Endodermal cell (in vitro differentiated cells): ENCODE measurements at regions not wholly inside any gene's neighbourhood (a gene's known extent, or its start where the extent isn't known, plus 50 kb on each side); places are given as distances from the start of the nearest gene placed in this dataset.

Experiments used
- DNase-seq: peaks from one replicate; pipeline ENCODE4 v3.0.0-alpha.2; 2017
- H3K27ac ChIP-seq: 2 replicates; pipeline ENCODE4 v1.5.1; 2013; ENCODE audit warnings: mild to moderate bottlenecking, low read depth, low read length, moderate library complexity
- H3K27me3 ChIP-seq: 2 replicates; pipeline ENCODE4 v1.6.1; 2013; ENCODE audit warnings: mild to moderate bottlenecking, low read length, moderate library complexity; ENCODE audit not compliant: insufficient read depth, control insufficient read depth, poor library complexity, severe bottlenecking
- H3K36me3 ChIP-seq: 2 replicates; pipeline ENCODE4 v1.7.0; 2013; ENCODE audit warnings: mild to moderate bottlenecking, low read length, moderate library complexity; ENCODE audit not compliant: control insufficient read depth, insufficient read depth
- H3K4me1 ChIP-seq: one replicate; pipeline ENCODE4 v1.7.0; 2013; ENCODE audit warnings: low read length; ENCODE audit not compliant: control insufficient read depth, insufficient read depth
- H3K4me3 ChIP-seq: 2 replicates; pipeline ENCODE4 v1.5.1; 2013; ENCODE audit warnings: mild to moderate bottlenecking, low read length, moderate library complexity
- H3K9ac ChIP-seq: 2 replicates; pipeline ENCODE4 v1.6.1; 2013; ENCODE audit warnings: mild to moderate bottlenecking, low read length, moderate library complexity; ENCODE audit not compliant: poor library complexity, severe bottlenecking; ENCODE audit errors: extremely low read depth
- H3K9me3 ChIP-seq: 2 replicates; pipeline ENCODE4 v1.6.1; 2013; ENCODE audit warnings: mild to moderate bottlenecking, low read length, moderate library complexity; ENCODE audit not compliant: control insufficient read depth
- H3K27ac Mint-ChIP-seq: 2 replicates; pipeline ENCODE4 v1.8.0; 2020; ENCODE audit warnings: mixed read lengths
- H3K27me3 Mint-ChIP-seq: 2 replicates; pipeline ENCODE4 v1.8.0; 2021; ENCODE audit warnings: mild to moderate bottlenecking, mixed read lengths; ENCODE audit not compliant: insufficient read depth
- H3K36me3 Mint-ChIP-seq: 2 replicates; pipeline ENCODE4 v1.8.0; 2020; ENCODE audit warnings: low read depth, mixed read lengths
- H3K4me1 Mint-ChIP-seq: 2 replicates; pipeline ENCODE4 v1.8.0; 2020; ENCODE audit warnings: mixed read lengths
- H3K4me3 Mint-ChIP-seq: 2 replicates; pipeline ENCODE4 v1.8.0; 2020; ENCODE audit warnings: mild to moderate bottlenecking, moderate library complexity, mixed read lengths
- H3K9me3 Mint-ChIP-seq: 2 replicates; pipeline ENCODE4 v1.8.0; 2020; ENCODE audit warnings: mild to moderate bottlenecking, mixed read lengths
- WGBS, 2 experiments: methylation state at CpG; one replicate each; pipeline versions ENCODE4 v1.1.5 to v1.1.7; 2013; ENCODE audit warnings: missing lambda C conversion rate in 2 of 2, mixed read lengths in 1 of 2; ENCODE audit not compliant: insufficient coverage in 1 of 2, insufficient read length in 1 of 2; 5-methylcytosine and 5-hydroxymethylcytosine counted together
- TF ChIP-seq, protein P1 (sequence below): fragments of 200-600 bp; sonication (generic); conservative IDR thresholded peaks from 2 replicates; pipeline ENCODE4 v1.5.0; 2021; ENCODE audit warnings: antibody characterized with exemption, mild to moderate bottlenecking

DNA sequence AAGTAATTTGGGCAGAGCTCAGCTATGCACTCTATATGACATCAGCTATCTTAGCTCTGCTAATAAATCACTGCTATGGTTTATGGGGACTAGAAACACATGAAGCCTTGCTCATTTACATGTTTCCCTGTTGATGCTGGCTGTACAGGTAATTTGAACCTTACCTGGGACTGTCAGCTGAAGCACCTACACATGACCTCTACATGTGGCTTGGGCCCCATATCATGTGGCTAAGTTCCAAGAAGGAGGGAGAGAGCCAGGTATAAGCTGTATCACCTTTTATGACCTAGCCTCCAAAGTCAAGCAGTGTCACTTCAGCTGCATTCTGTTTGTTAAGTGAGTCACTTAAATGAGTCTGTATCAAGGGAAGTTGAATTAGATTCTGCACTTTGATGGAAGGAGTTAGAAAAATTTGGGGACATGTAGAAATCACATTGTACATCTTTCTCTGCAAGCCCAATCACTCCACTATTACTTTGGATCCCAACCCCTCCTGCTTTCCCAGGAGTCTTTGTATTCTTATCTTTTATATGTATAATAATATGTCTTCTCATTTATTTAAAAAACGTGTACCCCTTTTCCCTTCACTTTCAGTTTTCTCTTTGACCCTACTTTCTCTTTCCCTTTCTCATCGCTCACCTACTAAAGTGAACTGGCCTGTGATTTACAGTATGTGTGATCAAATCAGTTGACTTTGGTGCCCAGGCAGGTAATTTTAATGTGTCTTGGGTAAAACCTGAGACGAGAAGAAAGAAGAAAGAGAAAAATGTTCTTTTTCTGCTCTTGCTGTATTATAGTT, 53.4 kb upstream of the PRKACB start:
- Mint-ChIP-seq H3K9me3 (no peaks in the 10 kb centered on the region), H3K4me1 (no peaks in the 10 kb centered on the region), H3K36me3 (peaks cover 4% of the 10 kb centered on the region), H3K27ac (no peak overlapping the region), H3K4me3 (no peak overlapping the region), H3K27me3 (no peaks in the 10 kb centered on the region)
- Histone ChIP-seq H3K36me3 (no peaks in the 10 kb centered on the region), H3K9me3 (peaks cover 8% of the 10 kb centered on the region), H3K27me3 (no peaks in the 10 kb centered on the region), H3K4me1 (no peaks in the 10 kb centered on the region), H3K27ac (no peak overlapping the region), H3K4me3 (no peak overlapping the region), H3K9ac (no peak overlapping the region)
- TF ChIP-seq, protein P1, sequence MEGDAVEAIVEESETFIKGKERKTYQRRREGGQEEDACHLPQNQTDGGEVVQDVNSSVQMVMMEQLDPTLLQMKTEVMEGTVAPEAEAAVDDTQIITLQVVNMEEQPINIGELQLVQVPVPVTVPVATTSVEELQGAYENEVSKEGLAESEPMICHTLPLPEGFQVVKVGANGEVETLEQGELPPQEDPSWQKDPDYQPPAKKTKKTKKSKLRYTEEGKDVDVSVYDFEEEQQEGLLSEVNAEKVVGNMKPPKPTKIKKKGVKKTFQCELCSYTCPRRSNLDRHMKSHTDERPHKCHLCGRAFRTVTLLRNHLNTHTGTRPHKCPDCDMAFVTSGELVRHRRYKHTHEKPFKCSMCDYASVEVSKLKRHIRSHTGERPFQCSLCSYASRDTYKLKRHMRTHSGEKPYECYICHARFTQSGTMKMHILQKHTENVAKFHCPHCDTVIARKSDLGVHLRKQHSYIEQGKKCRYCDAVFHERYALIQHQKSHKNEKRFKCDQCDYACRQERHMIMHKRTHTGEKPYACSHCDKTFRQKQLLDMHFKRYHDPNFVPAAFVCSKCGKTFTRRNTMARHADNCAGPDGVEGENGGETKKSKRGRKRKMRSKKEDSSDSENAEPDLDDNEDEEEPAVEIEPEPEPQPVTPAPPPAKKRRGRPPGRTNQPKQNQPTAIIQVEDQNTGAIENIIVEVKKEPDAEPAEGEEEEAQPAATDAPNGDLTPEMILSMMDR, result no peak
- 100% methylated on average over 2 of the region's 3 CpGs; no CpG with 5 or more reads in 1 of the 2 experiments for WGBS, 2 experiments
- DNase-seq, result no peak

DNA sequence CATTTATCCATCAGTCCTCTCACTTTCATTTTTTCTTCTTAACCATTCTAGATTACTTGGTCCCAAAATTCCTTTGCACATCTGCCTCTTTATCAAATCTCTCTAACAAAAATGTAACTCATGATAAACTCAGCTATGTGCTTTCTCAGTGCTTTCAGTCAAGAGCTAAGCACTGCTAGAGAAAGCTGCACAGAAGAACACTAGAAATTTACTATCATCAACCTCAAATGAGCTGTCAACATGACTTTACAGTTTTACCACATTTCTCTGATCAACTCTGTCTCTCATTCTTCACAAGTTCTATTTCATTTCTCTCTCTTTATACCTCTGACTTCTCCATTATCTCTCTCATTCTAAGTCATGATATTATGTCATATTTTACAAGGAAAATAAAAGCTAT, 54.2 kb upstream of the PRKACB start:
- H3K9ac ChIP-seq, result no peak overlapping the region
- no peaks in the 10 kb centered on the region for H3K27me3 ChIP-seq
- TF ChIP-seq, protein P1, result no peak
- H3K36me3 ChIP-seq, result no peaks in the 10 kb centered on the region
- H3K27me3 Mint-ChIP-seq, result no peaks in the 10 kb centered on the region
- no peak overlapping the region for H3K4me3 ChIP-seq
- peaks cover 2% of the 10 kb centered on the region for H3K9me3 ChIP-seq
- no peak for DNase-seq
- H3K27ac ChIP-seq, result no peak overlapping the region
- no peaks in the 10 kb centered on the region for H3K4me1 ChIP-seq
- H3K9me3 Mint-ChIP-seq, result no peaks in the 10 kb centered on the region
- H3K4me1 Mint-ChIP-seq, result no peaks in the 10 kb centered on the region
- no peak overlapping the region for H3K27ac Mint-ChIP-seq
- H3K4me3 Mint-ChIP-seq, result no peak overlapping the region
- H3K36me3 Mint-ChIP-seq, result no peaks in the 10 kb centered on the region

DNA sequence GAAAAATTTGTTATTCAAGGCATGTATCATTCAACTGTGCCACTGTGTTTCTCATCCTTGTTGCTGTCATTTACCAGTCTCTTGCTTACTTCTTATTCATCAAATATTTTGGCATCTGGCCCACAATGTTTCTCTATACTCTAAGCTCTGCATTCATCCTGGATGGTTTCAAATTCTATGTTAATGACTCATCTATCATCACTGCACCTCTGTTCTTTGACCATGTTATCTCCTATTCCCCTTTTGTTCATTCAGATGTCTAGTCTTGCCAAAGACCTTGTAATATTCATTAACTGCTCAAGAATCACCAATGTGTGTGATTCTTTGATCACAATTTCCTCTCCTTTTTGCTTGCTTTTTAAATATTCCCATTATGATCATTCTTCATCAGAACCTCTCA, 54.6 kb upstream of the PRKACB start:
- H3K27ac ChIP-seq, result no peak overlapping the region
- H3K9me3 ChIP-seq, result no peaks in the 10 kb centered on the region
- H3K4me1 ChIP-seq, result no peaks in the 10 kb centered on the region
- no peak overlapping the region for H3K9ac ChIP-seq
- H3K4me3 Mint-ChIP-seq, result no peak overlapping the region
- H3K9me3 Mint-ChIP-seq, result no peaks in the 10 kb centered on the region
- DNase-seq, result no peak
- H3K4me1 Mint-ChIP-seq, result no peaks in the 10 kb centered on the region
- H3K36me3 Mint-ChIP-seq, result no peaks in the 10 kb centered on the region
- TF ChIP-seq, protein P1, result no peak
- H3K36me3 ChIP-seq, result no peaks in the 10 kb centered on the region
- H3K27ac Mint-ChIP-seq, result no peak overlapping the region
- H3K27me3 ChIP-seq, result no peaks in the 10 kb centered on the region
- no peak overlapping the region for H3K4me3 ChIP-seq
- no peaks in the 10 kb centered on the region for H3K27me3 Mint-ChIP-seq
